ENCODE measurements at regions not wholly inside any gene's neighbourhood (a gene's known extent, or its start where the extent isn't known, plus 50 kb on each side); places are given as distances from the start of the nearest gene placed in this dataset.

- TF ChIP-seq POLR2A (IDR thresholded peaks at IDR 0.05; ENCODE audit: low read depth, low read length) (no peak), TAF1 (IDR thresholded peaks at IDR 0.05; ENCODE audit: borderline replicate concordance, low read depth, low read length) (no peak), POLR2AphosphoS5 (IDR thresholded peaks at IDR 0.05; ENCODE audit: low read depth, low read length) (no peak)
Measured at GRCh38 chr10:85448716-85449115, 917.9 kb downstream of the GRID1 start.

All from GM12892 (cell line).